Fibroblast of lung (primary cell): ENCODE measurements at regions not wholly inside any gene's neighbourhood (a gene's known extent, or its start where the extent isn't known, plus 50 kb on each side); places are given as distances from the start of the nearest gene placed in this dataset.

Source experiments
- DNase-seq, 2 donors: peaks; one replicate each; pipeline versions ENCODE4 v3.0.0 to v3.0.0-alpha.2; 2010; ENCODE audit warnings: low read depth in 2 of 2
- H2AFZ ChIP-seq: 2 replicates; pipeline ENCODE4 v1.5.1; 2012; ENCODE audit warnings: low read length, control low read depth, inconsistent platforms
- H3K27ac ChIP-seq: 2 replicates; pipeline ENCODE4 v1.5.1; 2011; ENCODE audit warnings: low read length, control low read depth; ENCODE audit not compliant: insufficient read depth
- H3K27me3 ChIP-seq: 2 replicates; pipeline ENCODE4 v1.5.1; 2011; ENCODE audit warnings: mild to moderate bottlenecking, low read length; ENCODE audit not compliant: control insufficient read depth, insufficient read depth
- H3K36me3 ChIP-seq: 2 replicates; pipeline ENCODE4 v1.5.1; 2011; ENCODE audit warnings: low read length; ENCODE audit not compliant: control insufficient read depth, insufficient read depth
- H3K4me1 ChIP-seq: 2 replicates; pipeline ENCODE4 v1.5.1; 2011; ENCODE audit warnings: low read length; ENCODE audit not compliant: control insufficient read depth, insufficient read depth; ENCODE audit errors: extremely low read depth
- H3K4me2 ChIP-seq: 2 replicates; pipeline ENCODE4 v1.5.1; 2011; ENCODE audit warnings: low read length, control low read depth; ENCODE audit not compliant: insufficient read depth; ENCODE audit errors: extremely low read depth
- H3K4me3 ChIP-seq, 4 experiments: fragments of 200-600 bp in 1 of 4; sonication (generic) in 1 of 4; replicated peaks in 1 of 4; 2 replicates each; pipeline ENCODE4 v1.5.1; 2011 to 2016; ENCODE audit warnings: low read length in 4 of 4, low read depth in 3 of 4, mild to moderate bottlenecking in 3 of 4, control low read depth in 2 of 4, inconsistent platforms in 1 of 4, mixed read lengths in 1 of 4; ENCODE audit not compliant: insufficient read depth in 1 of 4; ENCODE audit errors: control extremely low read depth in 1 of 4
- H3K79me2 ChIP-seq: 2 replicates; pipeline ENCODE4 v1.5.1; 2012; ENCODE audit warnings: mild to moderate bottlenecking, low read length, inconsistent platforms; ENCODE audit not compliant: control insufficient read depth, insufficient read depth
- H3K9ac ChIP-seq: 2 replicates; pipeline ENCODE4 v1.5.1; 2011; ENCODE audit warnings: mild to moderate bottlenecking, low read length, control low read depth; ENCODE audit not compliant: insufficient read depth
- H3K9me3 ChIP-seq: 2 replicates; pipeline ENCODE4 v1.5.1; 2012; ENCODE audit warnings: low read depth, low read length; ENCODE audit not compliant: control insufficient read depth, insufficient read depth
- H4K20me1 ChIP-seq: 2 replicates; pipeline ENCODE4 v1.5.1; 2011; ENCODE audit warnings: low read length; ENCODE audit not compliant: control insufficient read depth, insufficient read depth; ENCODE audit errors: extremely low read depth
- CTCF ChIP-seq, 2 donors: IDR thresholded peaks in 1 of 2; conservative IDR thresholded peaks in 1 of 2; 1 replicate in 1 of 2; 2 replicates in 1 of 2; pipeline ENCODE4 v1.5.1; 2011 to 2012; ENCODE audit warnings: low read length in 2 of 2, control low read depth in 1 of 2, inconsistent platforms in 1 of 2, low read depth in 1 of 2, mild to moderate bottlenecking in 1 of 2
- EZH2 ChIP-seq: IDR thresholded peaks from 2 replicates; pipeline ENCODE4 v1.5.1; 2012; ENCODE audit warnings: low read length, control low read depth, mild to moderate bottlenecking; ENCODE audit errors: missing control alignments

DNA sequence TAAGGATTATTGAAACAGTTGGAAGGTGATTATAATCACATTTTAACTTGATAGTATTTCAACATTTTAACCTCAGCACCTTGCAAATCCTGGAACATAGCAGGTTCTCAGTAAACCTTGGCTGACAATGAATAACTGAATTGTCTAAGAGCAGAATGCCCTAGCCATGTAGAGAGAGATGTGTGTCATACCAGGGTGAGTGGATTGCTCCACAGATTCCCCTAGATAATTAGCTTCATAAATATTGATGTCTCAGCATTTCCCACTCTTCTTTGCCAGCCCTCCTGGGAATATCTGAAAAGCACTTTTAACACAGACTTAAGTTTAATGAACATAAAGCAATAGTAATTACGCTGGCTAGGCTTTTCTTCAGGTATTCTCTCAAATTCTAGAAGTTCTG lies 363.5 kb downstream of the MAN2A1 start:
- Histone ChIP-seq H3K36me3 (no peaks in the 10 kb centered on the region), H3K9ac (no peak overlapping the region), H3K27ac (no peak overlapping the region), H3K4me1 (no peaks in the 10 kb centered on the region), H3K4me2 (no peak overlapping the region), H3K9me3 (no peaks in the 10 kb centered on the region), H4K20me1 (no peaks in the 10 kb centered on the region), H3K27me3 (no peaks in the 10 kb centered on the region), H3K4me3 (no peak overlapping the region), H2AFZ (no peak overlapping the region), H3K79me2 (no peaks in the 10 kb centered on the region)
- TF ChIP-seq EZH2 (no peak), CTCF (conservative IDR thresholded peaks at IDR 0.05 in 1 of 2, IDR thresholded peaks at IDR 0.05 in 1 of 2; ENCODE audit: low read depth in 1 of 2, low read length in 2 of 2) (no peak)
- no peak for DNase-seq

DNA sequence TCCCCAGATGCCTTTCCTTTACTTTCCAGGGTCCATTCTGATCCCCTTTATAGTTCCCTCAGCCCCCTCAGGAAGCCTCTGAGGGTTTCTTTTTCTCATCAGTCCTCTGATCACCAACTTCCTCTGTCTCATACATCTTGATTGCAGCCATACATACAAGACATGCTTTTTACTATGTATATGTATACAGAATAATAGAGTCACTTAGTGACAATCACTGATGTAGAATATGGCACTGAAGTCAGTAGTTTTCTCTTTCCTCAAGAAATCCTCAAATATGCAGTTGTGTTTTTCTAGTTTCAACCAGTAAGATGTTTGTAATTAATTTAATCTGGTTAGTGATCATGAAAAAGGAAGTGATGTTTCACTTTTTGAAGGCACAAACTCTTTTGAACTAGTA lies 364.1 kb downstream of the MAN2A1 start:
- no peak overlapping the region for H2AFZ ChIP-seq
- no peak overlapping the region for H3K4me2 ChIP-seq
- H3K36me3 ChIP-seq = no peaks in the 10 kb centered on the region
- no peaks in the 10 kb centered on the region for H3K27me3 ChIP-seq
- H3K79me2 ChIP-seq = no peaks in the 10 kb centered on the region
- no peak for DNase-seq
- no peak overlapping the region for H3K27ac ChIP-seq
- H3K9me3 ChIP-seq = no peaks in the 10 kb centered on the region
- H3K4me3 ChIP-seq = no peak overlapping the region
- no peaks in the 10 kb centered on the region for H4K20me1 ChIP-seq
- no peak overlapping the region for H3K9ac ChIP-seq
- no peaks in the 10 kb centered on the region for H3K4me1 ChIP-seq
- no peak for TF ChIP-seq EZH2
- no peak for TF ChIP-seq CTCF (conservative IDR thresholded peaks at IDR 0.05 in 1 of 2, IDR thresholded peaks at IDR 0.05 in 1 of 2; ENCODE audit: low read depth in 1 of 2, low read length in 2 of 2)

- DNase-seq = peak; percentile 84 to 93
Observed at GRCh38 chr5:110054240-110054639, 364.5 kb downstream of the MAN2A1 start.

More at GRCh38 chr5:110054240-110054639, 364.5 kb downstream of the MAN2A1 start:
- no peaks in the 10 kb centered on the region for H3K79me2 ChIP-seq
- H3K4me3 ChIP-seq = no peak overlapping the region
- no peaks in the 10 kb centered on the region for H4K20me1 ChIP-seq
- H2AFZ ChIP-seq = no peak overlapping the region
- no peak overlapping the region for H3K9ac ChIP-seq
- no peaks in the 10 kb centered on the region for H3K27me3 ChIP-seq
- H3K27ac ChIP-seq = no peak overlapping the region
- H3K36me3 ChIP-seq = no peaks in the 10 kb centered on the region
- no peaks in the 10 kb centered on the region for H3K9me3 ChIP-seq
- TF ChIP-seq CTCF (conservative IDR thresholded peaks at IDR 0.05 in 1 of 2, IDR thresholded peaks at IDR 0.05 in 1 of 2; ENCODE audit: low read depth in 1 of 2, low read length in 2 of 2) (peak in 1 of 2 donors; percentile 34), EZH2 (no peak)
- no peak overlapping the region for H3K4me2 ChIP-seq
- H3K4me1 ChIP-seq = no peaks in the 10 kb centered on the region
